Small intestine (tissue), 7 donors: ENCODE measurements at regions not wholly inside any gene's neighbourhood (a gene's known extent, or its start where the extent isn't known, plus 50 kb on each side); places are given as distances from the start of the nearest gene placed in this dataset.

Experiments used
- DNase-seq, 2 donors: peaks; one replicate each; pipeline versions ENCODE4 v3.0.0 to v3.0.0-alpha.2; 2013
- FAIRE-seq: peaks from 2 replicates; lab custom pipeline; 2012; peaks lifted over from hg19 to GRCh38; lab: Jason Lieb, UNC
- H3K27ac ChIP-seq, 3 donors: one replicate each; pipeline ENCODE4 v1.5.1; 2013; ENCODE audit warnings: low read length in 2 of 3, mild to moderate bottlenecking in 2 of 3, control low read depth in 1 of 3, inconsistent platforms in 1 of 3, low read depth in 1 of 3, moderate library complexity in 1 of 3
- H3K27me3 ChIP-seq, 3 donors: one replicate each; pipeline ENCODE4 v1.6.1; 2013; ENCODE audit warnings: low read length in 3 of 3, inconsistent platforms in 1 of 3; ENCODE audit not compliant: control insufficient read depth in 3 of 3, insufficient read depth in 3 of 3
- H3K36me3 ChIP-seq, 3 donors: one replicate each; pipeline ENCODE4 v1.6.1; 2013; ENCODE audit warnings: low read length in 3 of 3, inconsistent platforms in 1 of 3, low read depth in 1 of 3, mild to moderate bottlenecking in 1 of 3, moderate library complexity in 1 of 3; ENCODE audit not compliant: control insufficient read depth in 3 of 3, insufficient read depth in 2 of 3
- H3K4me1 ChIP-seq, 3 donors: one replicate each; pipeline ENCODE4 v1.6.1; 2013; ENCODE audit warnings: low read length in 2 of 3, inconsistent platforms in 1 of 3, low read depth in 1 of 3, mild to moderate bottlenecking in 1 of 3, moderate library complexity in 1 of 3; ENCODE audit not compliant: control insufficient read depth in 3 of 3, insufficient read depth in 2 of 3
- H3K4me3 ChIP-seq, 3 donors: one replicate each; pipeline ENCODE4 v1.5.1; 2013; ENCODE audit warnings: low read length in 3 of 3, control low read depth in 1 of 3, inconsistent platforms in 1 of 3, low read depth in 1 of 3, mild to moderate bottlenecking in 1 of 3, moderate library complexity in 1 of 3
- H3K9me3 ChIP-seq, 2 donors: one replicate each; pipeline ENCODE4 v1.6.1; 2013; ENCODE audit warnings: low read depth in 1 of 2, low read length in 1 of 2; ENCODE audit not compliant: control insufficient read depth in 2 of 2, insufficient read depth in 1 of 2
- WGBS, 3 donors: extraction: QIAGEN DNeasy Blood & Tissue Kit; methylation state at CpG; one replicate each; pipeline ENCODE4 v1.1.7; 2013; 5-methylcytosine and 5-hydroxymethylcytosine counted together
- donor health status: healthy with polysubstance abuse.
- donor health status: control.
- donor health status: control.
- donor health status: Bipolar disorder and iron deficiency.
- donor health status: healthy.

GRCh38 chr11:103650330-103650729 is 386.1 kb upstream of the DDI1 start:
- 89 to 95% (median 94%) methylated on average over 1 of the region's 1 CpG for WGBS, 3 donors
- FAIRE-seq, result no peak
- no peaks in the 10 kb centered on the region for H3K27me3 ChIP-seq

GRCh38 chr11:103651341-103651998 is 385.0 kb upstream of the DDI1 start:
- no peaks in the 10 kb centered on the region for H3K27me3 ChIP-seq
- H3K4me1 ChIP-seq, result no peaks in the 10 kb centered on the region
- no peaks in the 10 kb centered on the region for H3K36me3 ChIP-seq
- H3K9me3 ChIP-seq, result peaks cover 0 to 8% of the 10 kb centered on the region in 2 donors
- FAIRE-seq, result no peak
- no peak overlapping the region for H3K4me3 ChIP-seq
- no peak for DNase-seq
- 85 to 88% (median 88%) methylated on average over 5 of the region's 5 CpGs for WGBS, 3 donors
- no peak overlapping the region for H3K27ac ChIP-seq

More at GRCh38 chr11:103650330-103650729, 386.1 kb upstream of the DDI1 start:
- Histone ChIP-seq H3K36me3 (no peaks in the 10 kb centered on the region), H3K27ac (no peak overlapping the region), H3K4me3 (no peak overlapping the region), H3K4me1 (no peaks in the 10 kb centered on the region), H3K9me3 (peaks cover 0 to 8% of the 10 kb centered on the region in 2 donors)
- DNase-seq, result no peak

- no peak for DNase-seq
- Histone ChIP-seq H3K36me3 (no peaks in the 10 kb centered on the region), H3K27ac (no peak overlapping the region), H3K9me3 (peaks cover 0 to 8% of the 10 kb centered on the region in 2 donors), H3K4me1 (no peaks in the 10 kb centered on the region), H3K4me3 (no peak overlapping the region), H3K27me3 (no peaks in the 10 kb centered on the region)
- 56 to 70% (median 59%) methylated on average over 1 of the region's 1 CpG for WGBS, 3 donors
- no peak for FAIRE-seq
These were observed 384.4 kb upstream of the DDI1 start for GRCh38 chr11:103652013-103652412.

- 93 to 95% (median 95%) methylated on average over 3 of the region's 3 CpGs for WGBS, 3 donors
- H3K4me1 ChIP-seq, result peaks cover 0 to 2% (median 0%) of the 10 kb centered on the region in 3 donors
- no peak overlapping the region for H3K4me3 ChIP-seq
- H3K9me3 ChIP-seq, result peaks cover 0 to 8% of the 10 kb centered on the region in 2 donors
- no peak overlapping the region for H3K27ac ChIP-seq
- no peaks in the 10 kb centered on the region for H3K36me3 ChIP-seq
- no peaks in the 10 kb centered on the region for H3K27me3 ChIP-seq
- DNase-seq (no peak), FAIRE-seq (no peak)
These were observed 380.1 kb upstream of the DDI1 start for GRCh38 chr11:103656382-103656781.

- Histone ChIP-seq H3K27me3 (no peaks in the 10 kb centered on the region), H3K4me1 (peaks cover 0 to 4% (median 0%) of the 10 kb centered on the region in 3 donors), H3K27ac (no peak overlapping the region), H3K36me3 (no peaks in the 10 kb centered on the region), H3K9me3 (no peaks in the 10 kb centered on the region), H3K4me3 (no peak overlapping the region)
- DNase-seq (peak in 1 of 2 donors; percentile 5), FAIRE-seq (no peak)
These were observed 377.2 kb upstream of the DDI1 start for GRCh38 chr11:103659206-103659618.

- no peak for FAIRE-seq
- Histone ChIP-seq H3K27me3 (no peaks in the 10 kb centered on the region), H3K9me3 (no peaks in the 10 kb centered on the region), H3K4me3 (no peak overlapping the region), H3K36me3 (no peaks in the 10 kb centered on the region), H3K4me1 (peaks cover 0 to 4% (median 0%) of the 10 kb centered on the region in 3 donors), H3K27ac (no peak overlapping the region)
- no peak for DNase-seq
These were observed 376.7 kb upstream of the DDI1 start for GRCh38 chr11:103659743-103660142.

- H3K36me3 ChIP-seq, result no peaks in the 10 kb centered on the region
- no peaks in the 10 kb centered on the region for H3K27me3 ChIP-seq
- H3K27ac ChIP-seq, result no peak overlapping the region
- no peaks in the 10 kb centered on the region for H3K9me3 ChIP-seq
- no peak overlapping the region for H3K4me3 ChIP-seq
- DNase-seq (peak; percentile 51 to 83), FAIRE-seq (no peak)
- peaks cover 0 to 4% (median 0%) of the 10 kb centered on the region in 3 donors for H3K4me1 ChIP-seq
These were observed 375.3 kb upstream of the DDI1 start for GRCh38 chr11:103661185-103661584.

- 0% methylated on average over 1 of the region's 1 CpG for WGBS, 3 donors
- DNase-seq (no peak), FAIRE-seq (no peak)
- H3K36me3 ChIP-seq, result no peaks in the 10 kb centered on the region
- no peak overlapping the region for H3K4me3 ChIP-seq
- H3K27ac ChIP-seq, result no peak overlapping the region
- no peaks in the 10 kb centered on the region for H3K27me3 ChIP-seq
- H3K9me3 ChIP-seq, result no peaks in the 10 kb centered on the region
- peaks cover 0 to 4% (median 0%) of the 10 kb centered on the region in 3 donors for H3K4me1 ChIP-seq
These were observed 374.4 kb upstream of the DDI1 start for GRCh38 chr11:103661991-103662390.

GRCh38 chr11:103662880-103663279 is 373.6 kb upstream of the DDI1 start:
- no peak overlapping the region for H3K27ac ChIP-seq
- FAIRE-seq, result no peak
- 2 to 13% (median 7%) methylated on average over 2 of the region's 2 CpGs for WGBS, 3 donors
- no peak overlapping the region for H3K4me3 ChIP-seq
- H3K27me3 ChIP-seq, result no peaks in the 10 kb centered on the region
- DNase-seq, result no peak
- peaks cover 0 to 4% (median 0%) of the 10 kb centered on the region in 3 donors for H3K4me1 ChIP-seq
- no peaks in the 10 kb centered on the region for H3K36me3 ChIP-seq
- H3K9me3 ChIP-seq, result no peaks in the 10 kb centered on the region
